ENCODE measurements at regions not wholly inside any gene's neighbourhood (a gene's known extent, or its start where the extent isn't known, plus 50 kb on each side); places are given as distances from the start of the nearest gene placed in this dataset.

DNA sequence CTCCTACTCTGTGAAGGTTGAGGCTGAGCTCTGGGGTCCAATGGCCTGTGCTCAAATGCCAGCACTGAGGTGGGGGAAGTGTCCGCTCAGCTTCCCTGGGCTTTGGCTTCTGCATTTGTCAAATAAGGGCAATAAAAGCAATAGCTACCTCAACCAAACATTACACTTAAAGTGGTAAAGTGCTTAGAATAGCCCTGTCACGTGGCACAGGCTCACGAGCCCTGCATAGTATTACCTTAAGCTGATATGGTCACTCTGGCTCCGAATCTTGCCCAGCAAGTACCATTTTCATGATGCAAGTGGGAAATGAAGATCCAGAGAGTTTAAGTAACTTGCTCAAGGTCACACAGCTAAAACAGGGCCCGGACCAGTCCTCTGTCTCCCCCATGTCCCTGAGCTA, 451.1 kb upstream of the ZMIZ1 start:
- Histone ChIP-seq H3K9ac (ENCODE audit: low read depth, low read length) (no peak overlapping the region), H3K27me3 (ENCODE audit: insufficient read depth, low read length) (no peaks in the 10 kb centered on the region), H3K4me1 (ENCODE audit: insufficient read depth, low read length) (no peaks in the 10 kb centered on the region), H3K36me3 (ENCODE audit: insufficient read depth, low read depth, low read length) (no peaks in the 10 kb centered on the region), H3K27ac (ENCODE audit: low read length) (no peak overlapping the region), H3K9me3 (ENCODE audit: insufficient read depth, low read depth, low read length) (no peaks in the 10 kb centered on the region), H3K4me3 (ENCODE audit: low read length) (no peak overlapping the region)

DNA sequence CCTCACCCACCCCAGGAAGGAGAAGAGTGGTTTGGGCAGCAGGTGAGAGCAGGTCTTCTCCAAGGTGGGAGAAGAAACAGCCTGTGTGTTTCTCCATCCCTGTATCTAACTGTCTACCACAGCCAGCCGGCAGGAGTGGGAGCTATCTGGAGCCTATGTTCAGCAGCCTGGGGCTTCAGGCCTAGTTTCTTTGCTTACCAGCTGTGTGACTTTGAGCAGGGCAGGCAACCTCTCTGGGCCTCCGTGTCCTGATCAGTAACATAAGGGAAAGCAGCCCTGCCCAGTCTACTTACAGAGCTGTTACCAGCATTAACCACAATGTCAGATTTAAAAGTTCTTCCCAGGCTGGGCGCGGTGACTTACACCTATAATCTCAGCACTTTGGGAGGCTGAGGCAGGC, 450.7 kb upstream of the ZMIZ1 start:
- no peak overlapping the region for H3K9ac ChIP-seq (ENCODE audit: low read depth, low read length)
- no peak overlapping the region for H3K4me3 ChIP-seq (ENCODE audit: low read length)
- no peaks in the 10 kb centered on the region for H3K9me3 ChIP-seq (ENCODE audit: insufficient read depth, low read depth, low read length)
- no peaks in the 10 kb centered on the region for H3K36me3 ChIP-seq (ENCODE audit: insufficient read depth, low read depth, low read length)
- H3K27me3 ChIP-seq (ENCODE audit: insufficient read depth, low read length), result no peaks in the 10 kb centered on the region
- no peak overlapping the region for H3K27ac ChIP-seq (ENCODE audit: low read length)
- no peaks in the 10 kb centered on the region for H3K4me1 ChIP-seq (ENCODE audit: insufficient read depth, low read length)

DNA sequence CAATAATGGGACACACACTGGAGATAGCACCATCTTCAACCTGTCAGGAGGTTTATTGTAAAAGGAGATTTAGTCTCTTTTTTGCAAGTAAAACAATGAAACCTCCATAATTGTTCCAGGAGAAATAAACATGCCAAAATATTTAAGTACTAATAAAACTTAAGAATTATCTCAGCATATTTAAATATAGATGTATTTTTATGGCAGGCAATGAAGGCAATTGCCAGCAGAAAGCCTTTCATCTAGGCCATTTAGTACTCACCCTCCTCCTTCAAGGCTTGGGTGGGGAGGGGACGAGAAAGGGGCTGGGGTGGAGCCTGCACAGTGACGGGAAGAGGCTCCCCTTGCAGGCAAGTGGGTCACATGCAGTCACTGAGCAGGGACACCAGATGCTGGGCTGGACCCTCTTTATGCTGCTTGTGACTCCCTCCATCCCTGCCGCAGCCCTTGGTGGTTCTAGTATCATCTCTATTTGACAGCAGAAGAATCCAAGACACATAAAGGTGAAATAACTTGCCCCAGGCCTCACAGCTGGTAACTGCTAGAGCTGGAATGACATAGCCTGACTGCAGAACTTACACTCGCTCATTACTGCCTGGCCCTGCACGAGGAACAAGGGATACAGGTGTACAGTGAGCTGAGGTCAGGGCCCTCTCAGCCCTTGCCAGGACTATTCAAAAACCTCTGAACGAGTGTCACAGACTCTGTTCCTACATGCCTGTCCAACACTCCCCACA, 449.5 kb upstream of the ZMIZ1 start:
- Histone ChIP-seq H3K4me3 (ENCODE audit: low read length) (no peak overlapping the region), H3K9ac (ENCODE audit: low read depth, low read length) (no peak overlapping the region), H3K27ac (ENCODE audit: low read length) (no peak overlapping the region), H3K36me3 (ENCODE audit: insufficient read depth, low read depth, low read length) (no peaks in the 10 kb centered on the region), H3K4me1 (ENCODE audit: insufficient read depth, low read length) (no peaks in the 10 kb centered on the region; the same call in 1 of the 2 replicates), H3K27me3 (ENCODE audit: insufficient read depth, low read length) (no peaks in the 10 kb centered on the region), H3K9me3 (ENCODE audit: insufficient read depth, low read depth, low read length) (no peaks in the 10 kb centered on the region)

- H3K9me3 ChIP-seq (ENCODE audit: insufficient read depth, low read depth, low read length), result no peaks in the 10 kb centered on the region
- no peaks in the 10 kb centered on the region; the same call in 1 of the 2 replicates for H3K4me1 ChIP-seq (ENCODE audit: insufficient read depth, low read length)
- H3K27me3 ChIP-seq (ENCODE audit: insufficient read depth, low read length), result no peaks in the 10 kb centered on the region
- H3K36me3 ChIP-seq (ENCODE audit: insufficient read depth, low read depth, low read length), result no peaks in the 10 kb centered on the region
- H3K27ac ChIP-seq (ENCODE audit: low read length), result no peak overlapping the region
- H3K4me3 ChIP-seq (ENCODE audit: low read length), result no peak overlapping the region
- no peak overlapping the region for H3K9ac ChIP-seq (ENCODE audit: low read depth, low read length)
Measured at GRCh38 chr10:78619896-78620295, 448.9 kb upstream of the ZMIZ1 start.

DNA sequence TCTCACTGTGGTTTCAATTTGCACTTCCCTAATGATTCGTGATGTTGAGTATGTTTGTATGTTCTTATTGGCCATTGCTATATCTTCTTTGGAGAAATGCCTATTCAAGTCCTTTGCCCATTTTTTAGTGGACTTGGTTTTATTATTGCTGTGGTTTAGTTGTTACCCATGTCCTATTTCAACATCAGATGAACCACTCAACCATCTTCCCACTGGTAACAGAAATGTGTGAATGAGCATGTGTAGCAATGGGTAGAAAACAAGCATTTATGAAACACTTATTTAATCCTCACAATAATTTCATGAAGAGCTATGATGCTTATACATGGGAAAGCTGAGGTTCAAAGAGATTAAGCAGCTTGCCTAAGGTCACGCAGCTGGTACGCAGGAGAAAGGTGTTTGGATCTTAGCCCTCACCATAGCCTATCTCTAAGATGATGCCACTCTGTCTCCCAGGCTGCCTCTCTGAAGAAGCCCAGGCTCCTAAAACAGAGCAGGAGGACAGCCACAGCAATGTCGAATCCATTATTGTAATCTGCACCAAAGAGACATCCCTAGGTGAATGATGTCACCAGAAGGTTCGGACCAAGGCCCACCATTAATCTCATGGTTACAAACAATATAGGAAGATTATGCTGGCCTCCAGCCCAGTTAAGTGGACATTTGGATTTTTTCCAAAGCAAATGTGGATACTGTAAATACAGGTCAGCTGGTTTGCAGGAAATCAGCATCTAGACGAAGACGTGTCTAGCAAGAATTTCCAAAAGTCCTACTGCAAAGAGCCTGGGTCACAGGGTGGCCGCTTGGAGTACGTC, 447.6 kb upstream of the ZMIZ1 start:
- H3K9ac ChIP-seq (ENCODE audit: low read depth, low read length), result no peak overlapping the region
- H3K4me3 ChIP-seq (ENCODE audit: low read length), result no peak overlapping the region
- H3K27me3 ChIP-seq (ENCODE audit: insufficient read depth, low read length), result no peaks in the 10 kb centered on the region
- H3K36me3 ChIP-seq (ENCODE audit: insufficient read depth, low read depth, low read length), result no peaks in the 10 kb centered on the region
- no peaks in the 10 kb centered on the region for H3K9me3 ChIP-seq (ENCODE audit: insufficient read depth, low read depth, low read length)
- no peak overlapping the region for H3K27ac ChIP-seq (ENCODE audit: low read length)
- H3K4me1 ChIP-seq (ENCODE audit: insufficient read depth, low read length), result no peaks in the 10 kb centered on the region; the same call in 1 of the 2 replicates

GRCh38 chr10:78623578-78624215, 445.1 kb upstream of the ZMIZ1 start:
- H3K9me3 ChIP-seq (ENCODE audit: insufficient read depth, low read depth, low read length), result no peaks in the 10 kb centered on the region
- no peak overlapping the region for H3K9ac ChIP-seq (ENCODE audit: low read depth, low read length)
- H3K36me3 ChIP-seq (ENCODE audit: insufficient read depth, low read depth, low read length), result no peaks in the 10 kb centered on the region
- no peaks in the 10 kb centered on the region for H3K27me3 ChIP-seq (ENCODE audit: insufficient read depth, low read length)
- no peak overlapping the region for H3K27ac ChIP-seq (ENCODE audit: low read length)
- H3K4me3 ChIP-seq (ENCODE audit: low read length), result no peak overlapping the region
- no peaks in the 10 kb centered on the region; the same call in 1 of the 2 replicates for H3K4me1 ChIP-seq (ENCODE audit: insufficient read depth, low read length)

GRCh38 chr10:78624791-78625190, 444.0 kb upstream of the ZMIZ1 start:
- Histone ChIP-seq H3K27me3 (ENCODE audit: insufficient read depth, low read length) (no peaks in the 10 kb centered on the region), H3K4me3 (ENCODE audit: low read length) (no peak overlapping the region), H3K9me3 (ENCODE audit: insufficient read depth, low read depth, low read length) (no peaks in the 10 kb centered on the region), H3K4me1 (ENCODE audit: insufficient read depth, low read length) (no peaks in the 10 kb centered on the region; the same call in 1 of the 2 replicates), H3K9ac (ENCODE audit: low read depth, low read length) (no peak overlapping the region), H3K36me3 (ENCODE audit: insufficient read depth, low read depth, low read length) (no peaks in the 10 kb centered on the region), H3K27ac (ENCODE audit: low read length) (no peak overlapping the region)

DNA sequence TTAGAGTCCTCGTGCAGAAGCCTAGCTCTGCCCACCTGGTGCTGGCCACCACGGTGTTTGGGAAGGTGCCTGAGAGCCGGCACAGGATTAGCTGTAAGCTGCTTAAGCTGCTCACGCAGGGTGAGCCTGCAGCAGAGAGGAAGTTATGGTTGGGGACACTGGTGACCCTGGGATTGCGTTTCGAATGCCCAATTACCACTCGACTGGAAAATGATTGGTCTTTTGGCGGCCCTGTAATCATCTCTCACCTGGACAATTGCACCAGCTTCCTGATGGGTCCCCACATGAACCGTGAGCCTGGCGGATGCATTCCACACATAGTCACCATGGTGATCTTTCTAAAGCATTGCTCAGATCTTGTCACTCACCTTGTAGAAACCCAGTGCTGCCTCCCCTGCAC, 442.3 kb upstream of the ZMIZ1 start:
- no peak overlapping the region for H3K9ac ChIP-seq (ENCODE audit: low read depth, low read length)
- no peaks in the 10 kb centered on the region for H3K9me3 ChIP-seq (ENCODE audit: insufficient read depth, low read depth, low read length)
- no peaks in the 10 kb centered on the region for H3K36me3 ChIP-seq (ENCODE audit: insufficient read depth, low read depth, low read length)
- H3K4me3 ChIP-seq (ENCODE audit: low read length), result no peak overlapping the region
- H3K27ac ChIP-seq (ENCODE audit: low read length), result no peak overlapping the region
- H3K27me3 ChIP-seq (ENCODE audit: insufficient read depth, low read length), result no peaks in the 10 kb centered on the region
- H3K4me1 ChIP-seq (ENCODE audit: insufficient read depth, low read length), result no peaks in the 10 kb centered on the region; the same call in 1 of the 2 replicates

- no peaks in the 10 kb centered on the region; the same call in 1 of the 2 replicates for H3K4me1 ChIP-seq (ENCODE audit: insufficient read depth, low read length)
- no peak overlapping the region for H3K27ac ChIP-seq (ENCODE audit: low read length)
- no peak overlapping the region for H3K4me3 ChIP-seq (ENCODE audit: low read length)
- no peak overlapping the region for H3K9ac ChIP-seq (ENCODE audit: low read depth, low read length)
- H3K27me3 ChIP-seq (ENCODE audit: insufficient read depth, low read length), result no peaks in the 10 kb centered on the region
- H3K36me3 ChIP-seq (ENCODE audit: insufficient read depth, low read depth, low read length), result no peaks in the 10 kb centered on the region
- H3K9me3 ChIP-seq (ENCODE audit: insufficient read depth, low read depth, low read length), result no peaks in the 10 kb centered on the region
Measured at GRCh38 chr10:78627254-78627795, 441.4 kb upstream of the ZMIZ1 start.

- no peaks in the 10 kb centered on the region for H3K36me3 ChIP-seq (ENCODE audit: insufficient read depth, low read depth, low read length)
- H3K4me3 ChIP-seq (ENCODE audit: low read length), result no peak overlapping the region
- no peak overlapping the region for H3K9ac ChIP-seq (ENCODE audit: low read depth, low read length)
- no peak overlapping the region for H3K27ac ChIP-seq (ENCODE audit: low read length)
- H3K9me3 ChIP-seq (ENCODE audit: insufficient read depth, low read depth, low read length), result no peaks in the 10 kb centered on the region
- H3K27me3 ChIP-seq (ENCODE audit: insufficient read depth, low read length), result no peaks in the 10 kb centered on the region
- no peaks in the 10 kb centered on the region for H3K4me1 ChIP-seq (ENCODE audit: insufficient read depth, low read length)
Measured at GRCh38 chr10:78628976-78629375, 439.8 kb upstream of the ZMIZ1 start.

DNA sequence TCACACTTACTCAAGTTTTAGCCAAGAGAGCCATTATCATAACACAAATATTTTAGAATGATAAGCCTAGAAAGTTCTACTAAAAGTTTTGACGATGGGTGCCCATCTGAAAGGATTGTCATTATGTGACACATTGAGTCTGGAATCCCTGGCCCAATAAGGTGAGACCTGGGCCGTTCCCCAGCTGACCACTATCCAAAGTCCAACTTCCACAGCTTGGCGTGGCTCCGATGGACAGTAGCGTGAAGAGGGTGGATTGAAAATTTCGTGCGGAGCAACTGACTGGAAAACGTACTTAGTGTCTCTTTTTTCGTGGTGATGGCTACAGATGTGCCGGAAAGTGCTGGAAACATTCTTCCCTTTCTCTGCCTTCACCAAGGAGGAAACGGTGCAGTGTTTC, 439.0 kb upstream of the ZMIZ1 start:
- no peak overlapping the region for H3K27ac ChIP-seq (ENCODE audit: low read length)
- no peaks in the 10 kb centered on the region for H3K36me3 ChIP-seq (ENCODE audit: insufficient read depth, low read depth, low read length)
- H3K4me1 ChIP-seq (ENCODE audit: insufficient read depth, low read length), result no peaks in the 10 kb centered on the region
- no peak overlapping the region for H3K9ac ChIP-seq (ENCODE audit: low read depth, low read length)
- no peaks in the 10 kb centered on the region for H3K9me3 ChIP-seq (ENCODE audit: insufficient read depth, low read depth, low read length)
- no peak overlapping the region for H3K4me3 ChIP-seq (ENCODE audit: low read length)
- H3K27me3 ChIP-seq (ENCODE audit: insufficient read depth, low read length), result no peaks in the 10 kb centered on the region

Measured in iPS-20b (cell line).